H1 (cell line): ENCODE measurements at regions not wholly inside any gene's neighbourhood (a gene's known extent, or its start where the extent isn't known, plus 50 kb on each side); places are given as distances from the start of the nearest gene placed in this dataset.

ENCODE experiments used
- CTCF ChIA-PET: fragments of 300-600 bp; sonication (Branson Sonifier 250); formaldehyde crosslinking; loops from one replicate; lab custom pipeline; 2021; ENCODE audit not compliant: partially characterized antibody; lab: Charles Lee
- POLR2A ChIA-PET: fragments of 300-600 bp; sonication (Branson Sonifier 250); formaldehyde crosslinking; loops from one replicate; lab custom pipeline; 2021; ENCODE audit warnings: inconsistent platforms; ENCODE audit not compliant: partially characterized antibody; lab: Charles Lee
- DNase-seq, 2 experiments: peaks; one replicate each; pipeline versions ENCODE4 v3.0.0 to v3.0.0-alpha.2; 2010 to 2022; ENCODE audit warnings: low spot score in 2 of 2, low read depth in 1 of 2, mixed read lengths in 1 of 2
- FAIRE-seq: peaks from 2 replicates; lab custom pipeline; 2011; peaks lifted over from hg19 to GRCh38; lab: Jason Lieb, UNC
- H2AFZ ChIP-seq: 2 replicates; pipeline ENCODE4 v1.8.1; 2012; ENCODE audit warnings: low read length, inconsistent platforms
- H2AK5ac ChIP-seq: 2 replicates; pipeline ENCODE4 v1.6.1; 2013; ENCODE audit warnings: low read depth, low read length
- H2BK120ac ChIP-seq: replicated peaks from 2 replicates; pipeline ENCODE3; 2013; ENCODE audit warnings: low read depth, low read length, inconsistent platforms
- H2BK12ac ChIP-seq: 2 replicates; pipeline ENCODE4 v1.6.1; 2013; ENCODE audit warnings: low read depth, low read length
- H2BK15ac ChIP-seq: 2 replicates; pipeline ENCODE4 v1.6.1; 2013; ENCODE audit warnings: low read length
- H2BK20ac ChIP-seq: 2 replicates; pipeline ENCODE4 v1.6.1; 2013; ENCODE audit warnings: low read length
- H2BK5ac ChIP-seq: 2 replicates; pipeline ENCODE4 v1.6.1; 2013; ENCODE audit warnings: low read depth, low read length
- H3K14ac ChIP-seq: 2 replicates; pipeline ENCODE4 v1.6.1; 2013; ENCODE audit warnings: inconsistent platforms; ENCODE audit not compliant: insufficient read length
- H3K18ac ChIP-seq: 2 replicates; pipeline ENCODE4 v1.6.1; 2013; ENCODE audit warnings: low read length; ENCODE audit errors: extremely low read depth
- H3K23ac ChIP-seq: 2 replicates; pipeline ENCODE4 v1.6.1; 2013; ENCODE audit warnings: inconsistent platforms; ENCODE audit not compliant: insufficient read length
- H3K23me2 ChIP-seq: 2 replicates; pipeline ENCODE4 v1.6.1; 2013; ENCODE audit warnings: low read depth, low read length
- H3K27ac ChIP-seq: 2 replicates; pipeline ENCODE4 v1.6.1; 2011; ENCODE audit warnings: low read depth, low read length, inconsistent platforms
- H3K27me3 ChIP-seq, 4 experiments: replicated peaks in 1 of 4; 1 replicate in 1 of 4; 2 replicates in 3 of 4; pipeline versions ENCODE4 v1.6.1 to v1.8.1; 2011 to 2013; ENCODE audit warnings: low read length in 3 of 4, mild to moderate bottlenecking in 3 of 4, inconsistent platforms in 2 of 4, mixed read lengths in 2 of 4, moderate library complexity in 1 of 4; ENCODE audit not compliant: control insufficient read depth in 3 of 4, insufficient read depth in 3 of 4; ENCODE audit errors: extremely low read depth in 1 of 4
- H3K36me3 ChIP-seq, 4 experiments: 2 replicates each; pipeline versions ENCODE4 v1.6.1 to v1.8.1; 2011 to 2013; ENCODE audit warnings: mild to moderate bottlenecking in 4 of 4, low read length in 3 of 4, moderate library complexity in 2 of 4, control low read depth in 1 of 4, inconsistent platforms in 1 of 4; ENCODE audit not compliant: insufficient read depth in 4 of 4, control insufficient read depth in 2 of 4
- H3K4ac ChIP-seq: replicated peaks from 2 replicates; pipeline ENCODE3; 2013; ENCODE audit warnings: low read length, low read depth, mixed read lengths, inconsistent platforms; ENCODE audit not compliant: insufficient read length
- H3K4me1 ChIP-seq, 4 experiments: replicated peaks in 1 of 4; 1 replicate in 1 of 4; 2 replicates in 3 of 4; pipeline versions ENCODE4 v1.6.1 to v1.8.1; 2011 to 2013; ENCODE audit warnings: low read length in 3 of 4, inconsistent platforms in 2 of 4, mixed read lengths in 1 of 4; ENCODE audit not compliant: insufficient read depth in 4 of 4, control insufficient read depth in 3 of 4
- H3K4me2 ChIP-seq, 2 experiments: 2 replicates each; pipeline versions ENCODE4 v1.6.1 to v1.8.1; 2011 to 2013; ENCODE audit warnings: low read depth in 2 of 2, low read length in 2 of 2, control low read depth in 1 of 2, inconsistent platforms in 1 of 2, mild to moderate bottlenecking in 1 of 2; ENCODE audit not compliant: insufficient read depth in 1 of 2
- H3K4me3 ChIP-seq, 4 experiments: fragments of 200-600, 300-600 bp in 1 of 4; sonication (generic), shearing (Covaris generic), sonication (Bioruptor Twin) in 1 of 4; 2 replicates each; pipeline versions ENCODE4 v1.5.1 to v1.8.1; 2011 to 2016; ENCODE audit warnings: low read length in 4 of 4, low read depth in 3 of 4, control low read depth in 2 of 4, inconsistent platforms in 2 of 4, mild to moderate bottlenecking in 2 of 4, mixed read lengths in 1 of 4, moderate library complexity in 1 of 4; ENCODE audit not compliant: insufficient read depth in 2 of 4; ENCODE audit errors: extremely low read depth in 1 of 4
- H3K56ac ChIP-seq: replicated peaks from 2 replicates; pipeline ENCODE3; 2013; ENCODE audit warnings: low read depth, mild to moderate bottlenecking, mixed read lengths, low read length, inconsistent platforms; ENCODE audit not compliant: insufficient read length
- H3K79me1 ChIP-seq: 2 replicates; pipeline ENCODE4 v1.6.1; 2013; ENCODE audit warnings: low read depth, low read length, control low read depth
- H3K79me2 ChIP-seq, 2 experiments: 2 replicates each; pipeline versions ENCODE4 v1.6.1 to v1.8.1; 2012 to 2013; ENCODE audit warnings: low read length in 2 of 2, mild to moderate bottlenecking in 2 of 2, inconsistent platforms in 1 of 2; ENCODE audit not compliant: insufficient read depth in 2 of 2, control insufficient read depth in 1 of 2
- H3K9ac ChIP-seq, 4 experiments: replicated peaks in 1 of 4; 1 replicate in 1 of 4; 2 replicates in 3 of 4; pipeline versions ENCODE4 v1.6.1 to v1.8.1; 2011 to 2013; ENCODE audit warnings: low read depth in 3 of 4, low read length in 3 of 4, control low read depth in 2 of 4, mild to moderate bottlenecking in 2 of 4, moderate library complexity in 2 of 4, inconsistent platforms in 1 of 4; ENCODE audit errors: extremely low read depth in 1 of 4
- H3K9me3 ChIP-seq, 2 experiments: 2 replicates each; pipeline versions ENCODE4 v1.6.1 to v1.8.1; 2012 to 2013; ENCODE audit warnings: mild to moderate bottlenecking in 2 of 2, moderate library complexity in 2 of 2, control low read depth in 1 of 2, inconsistent platforms in 1 of 2, low read depth in 1 of 2, low read length in 1 of 2, mixed read lengths in 1 of 2; ENCODE audit not compliant: insufficient read depth in 2 of 2
- H4K20me1 ChIP-seq, 2 experiments: replicated peaks in 1 of 2; 2 replicates each; pipeline versions ENCODE3 to v1.8.1; 2011 to 2013; ENCODE audit warnings: inconsistent platforms in 2 of 2, low read length in 2 of 2, mild to moderate bottlenecking in 1 of 2; ENCODE audit not compliant: insufficient read depth in 2 of 2, control insufficient read depth in 1 of 2
- H4K5ac ChIP-seq: 2 replicates; pipeline ENCODE4 v1.6.1; 2013; ENCODE audit warnings: low read length, low read depth, mixed read lengths, inconsistent platforms; ENCODE audit not compliant: insufficient read length
- H4K8ac ChIP-seq: 2 replicates; pipeline ENCODE4 v1.8.0; 2013; ENCODE audit warnings: mild to moderate bottlenecking, moderate library complexity, low read length, inconsistent platforms; ENCODE audit not compliant: insufficient read depth; ENCODE audit errors: extremely low read depth
- H4K91ac ChIP-seq: replicated peaks from 2 replicates; pipeline ENCODE3; 2013; ENCODE audit warnings: low read length, mixed read lengths, inconsistent platforms; ENCODE audit not compliant: insufficient read length
- EGR1 ChIP-seq: IDR thresholded peaks from 2 replicates; pipeline ENCODE4 v1.6.1; 2011; ENCODE audit warnings: low read depth, low read length, borderline replicate concordance
- EZH2 ChIP-seq: fragments of 200-600 bp; sonication (generic); IDR thresholded peaks from 2 replicates; pipeline ENCODE4 v1.7.1; 2012; ENCODE audit warnings: low read depth, mild to moderate bottlenecking, moderate library complexity, low read length, inconsistent platforms; ENCODE audit not compliant: severe bottlenecking
- GABPA ChIP-seq: IDR thresholded peaks from 2 replicates; pipeline ENCODE4 v1.6.1; 2011; ENCODE audit warnings: mild to moderate bottlenecking, low read length, moderate library complexity, borderline replicate concordance; ENCODE audit not compliant: insufficient read depth
- NANOG ChIP-seq: IDR thresholded peaks from 2 replicates; pipeline ENCODE4 v1.6.1; 2011; ENCODE audit warnings: low read length, low read depth, mild to moderate bottlenecking, inconsistent platforms; ENCODE audit not compliant: insufficient read depth, poor library complexity, severe bottlenecking
- NRF1 ChIP-seq: IDR thresholded peaks from 2 replicates; pipeline ENCODE4 v1.6.1; 2011; ENCODE audit warnings: mild to moderate bottlenecking, low read depth, low read length, improper control_type of control experiment
- PHF8 ChIP-seq: fragments of 200-600 bp; sonication (generic); conservative IDR thresholded peaks from 2 replicates; pipeline ENCODE4 v1.7.1; 2012; ENCODE audit warnings: low read depth, mild to moderate bottlenecking, inconsistent platforms, low read length, moderate library complexity
- RAD21 ChIP-seq, 2 experiments: IDR thresholded peaks in 1 of 2; conservative IDR thresholded peaks in 1 of 2; 2 replicates each; pipeline ENCODE4 v1.6.1; 2011; ENCODE audit warnings: low read depth in 2 of 2, low read length in 2 of 2, improper control_type of control experiment in 1 of 2, inconsistent platforms in 1 of 2, mild to moderate bottlenecking in 1 of 2, moderate library complexity in 1 of 2
- RXRA ChIP-seq: IDR thresholded peaks from 2 replicates; pipeline ENCODE4 v1.6.1; 2011; ENCODE audit warnings: low read depth, mild to moderate bottlenecking, low read length, moderate library complexity; ENCODE audit not compliant: insufficient read depth
- SP1 ChIP-seq: IDR thresholded peaks from 2 replicates; pipeline ENCODE4 v1.6.1; 2011; ENCODE audit warnings: low read depth, low read length
- TAF7 ChIP-seq: optimal IDR thresholded peaks from 2 replicates; pipeline ENCODE3; 2011; ENCODE audit warnings: low read depth, mild to moderate bottlenecking, inconsistent platforms, low read length, moderate library complexity, borderline replicate concordance
- WGBS, 2 experiments: shearing (Covaris generic) in 1 of 2; methylation state at CpG; one replicate each; pipeline versions ENCODE4 v1.1.6 to v1.1.7; 2013 to 2015; ENCODE audit warnings: low lambda C conversion rate in 2 of 2, mixed read lengths in 2 of 2, inconsistent platforms in 1 of 2, low coverage in 1 of 2, missing lambda C conversion rate in 1 of 2; ENCODE audit not compliant: insufficient replicate concordance in 2 of 2, insufficient coverage in 1 of 2, insufficient read length in 1 of 2; ENCODE audit errors: extremely low coverage in 1 of 2, missing lambda C conversion rate in 1 of 2; 5-methylcytosine and 5-hydroxymethylcytosine counted together
- TF ChIP-seq, protein P1 (sequence below): IDR thresholded peaks from 2 replicates; pipeline ENCODE4 v1.6.1; 2011; ENCODE audit warnings: low read depth, mild to moderate bottlenecking, low read length; ENCODE audit not compliant: insufficient read depth

DNA sequence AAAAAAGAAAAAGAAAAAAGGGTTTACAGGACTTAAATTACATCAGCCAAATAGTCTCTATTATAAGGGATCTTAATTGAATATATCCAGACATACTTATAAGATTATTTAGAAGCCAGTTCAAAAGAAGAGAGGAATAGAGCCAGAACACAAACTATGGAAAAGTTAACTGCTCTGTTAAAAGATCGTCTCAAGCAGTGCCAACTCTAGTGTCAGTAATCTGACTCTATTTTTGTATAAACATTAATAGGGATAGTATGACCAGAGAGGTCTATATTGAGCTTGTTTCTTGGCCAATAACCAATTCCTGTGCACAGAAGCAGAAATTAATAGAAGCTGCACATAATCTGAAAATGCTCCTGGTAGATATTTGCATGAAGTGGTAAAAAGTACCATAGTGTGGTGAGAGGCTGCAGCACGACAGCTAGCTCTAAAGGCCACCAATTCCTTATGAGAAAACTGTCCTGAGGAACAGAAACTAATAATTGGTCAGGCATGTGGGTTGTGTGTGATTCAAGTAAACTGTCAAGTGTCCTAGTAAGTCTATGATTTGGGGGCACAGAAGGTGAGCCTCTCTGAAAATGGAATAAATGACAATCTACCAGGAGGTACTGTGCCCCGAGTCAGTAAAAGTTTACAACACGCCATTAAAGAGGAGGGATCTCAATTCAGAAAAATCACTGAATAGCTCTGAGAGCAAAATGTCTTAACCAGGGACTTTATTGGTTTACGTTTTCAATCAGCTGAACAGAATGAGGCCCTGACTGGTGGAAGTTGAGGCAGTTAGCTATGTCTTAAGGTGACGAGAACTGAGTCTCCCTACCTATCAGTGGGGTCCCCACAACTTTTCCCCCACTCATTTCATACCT lies 51.5 kb upstream of the NANOGP8 start:
- H3K9me3 ChIP-seq, result 0 out of 4 replicates have a peak, but pooled peaks cover 0 to 2% of the 10 kb centered on the region in 2 experiments
- no peak for FAIRE-seq
- H3K4me3 ChIP-seq, result no peak overlapping the region
- TF ChIP-seq RXRA (no peak), TAF7 (no peak), NANOG (no peak), PHF8 (no peak), NRF1 (no peak), SP1 (no peak), RAD21 (IDR thresholded peaks at IDR 0.05 in 1 of 2, conservative IDR thresholded peaks at IDR 0.05 in 1 of 2; ENCODE audit: low read depth in 2 of 2, low read length in 2 of 2) (no peak), EGR1 (no peak), EZH2 (no peak), GABPA (no peak)
- TF ChIP-seq, protein P1, sequence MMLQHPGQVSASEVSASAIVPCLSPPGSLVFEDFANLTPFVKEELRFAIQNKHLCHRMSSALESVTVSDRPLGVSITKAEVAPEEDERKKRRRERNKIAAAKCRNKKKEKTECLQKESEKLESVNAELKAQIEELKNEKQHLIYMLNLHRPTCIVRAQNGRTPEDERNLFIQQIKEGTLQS, result no peak

More for the DNA sequence above, 51.5 kb upstream of the NANOGP8 start:
- Histone ChIP-seq H2BK20ac (no peak overlapping the region), H3K4me2 (no peak overlapping the region), H3K23me2 (no peaks in the 10 kb centered on the region; the same call in 1 of the 2 replicates), H3K18ac (no peak overlapping the region), H2BK5ac (no peak overlapping the region), H2AK5ac (no peak overlapping the region), H2BK120ac (no peak overlapping the region), H3K9ac (no peak overlapping the region), H3K4me1 (no peaks in the 10 kb centered on the region), H2BK15ac (no peak overlapping the region), H2AFZ (no peak overlapping the region), H4K20me1 (no peaks in the 10 kb centered on the region), H3K56ac (no peak overlapping the region), H4K5ac (no peak overlapping the region), H3K79me2 (no peaks in the 10 kb centered on the region), H3K14ac (no peak overlapping the region), H2BK12ac (no peak overlapping the region), H3K23ac (no peak overlapping the region), H3K27me3 (no peaks in the 10 kb centered on the region), H3K27ac (no peak overlapping the region), H3K79me1 (no peaks in the 10 kb centered on the region), H4K91ac (no peak overlapping the region), H3K4ac (no peak overlapping the region), H3K36me3 (no peaks in the 10 kb centered on the region), H4K8ac (no peak overlapping the region)
- no peak for DNase-seq
- 91% methylated on average over 6 of the region's 6 CpGs; no CpG with 5 or more reads in 1 of the 2 experiments for WGBS, 2 experiments
- CTCF ChIA-PET, result interaction anchor here (1.6 kb wide), 1 partner anchor 70 kb away, joined by 6 read pairs; no protein-coding TSS in a partner anchor
- POLR2A ChIA-PET, result no interaction called here
